ENCODE measurements at regions not wholly inside any gene's neighbourhood (a gene's known extent, or its start where the extent isn't known, plus 50 kb on each side); places are given as distances from the start of the nearest gene placed in this dataset.

DNA sequence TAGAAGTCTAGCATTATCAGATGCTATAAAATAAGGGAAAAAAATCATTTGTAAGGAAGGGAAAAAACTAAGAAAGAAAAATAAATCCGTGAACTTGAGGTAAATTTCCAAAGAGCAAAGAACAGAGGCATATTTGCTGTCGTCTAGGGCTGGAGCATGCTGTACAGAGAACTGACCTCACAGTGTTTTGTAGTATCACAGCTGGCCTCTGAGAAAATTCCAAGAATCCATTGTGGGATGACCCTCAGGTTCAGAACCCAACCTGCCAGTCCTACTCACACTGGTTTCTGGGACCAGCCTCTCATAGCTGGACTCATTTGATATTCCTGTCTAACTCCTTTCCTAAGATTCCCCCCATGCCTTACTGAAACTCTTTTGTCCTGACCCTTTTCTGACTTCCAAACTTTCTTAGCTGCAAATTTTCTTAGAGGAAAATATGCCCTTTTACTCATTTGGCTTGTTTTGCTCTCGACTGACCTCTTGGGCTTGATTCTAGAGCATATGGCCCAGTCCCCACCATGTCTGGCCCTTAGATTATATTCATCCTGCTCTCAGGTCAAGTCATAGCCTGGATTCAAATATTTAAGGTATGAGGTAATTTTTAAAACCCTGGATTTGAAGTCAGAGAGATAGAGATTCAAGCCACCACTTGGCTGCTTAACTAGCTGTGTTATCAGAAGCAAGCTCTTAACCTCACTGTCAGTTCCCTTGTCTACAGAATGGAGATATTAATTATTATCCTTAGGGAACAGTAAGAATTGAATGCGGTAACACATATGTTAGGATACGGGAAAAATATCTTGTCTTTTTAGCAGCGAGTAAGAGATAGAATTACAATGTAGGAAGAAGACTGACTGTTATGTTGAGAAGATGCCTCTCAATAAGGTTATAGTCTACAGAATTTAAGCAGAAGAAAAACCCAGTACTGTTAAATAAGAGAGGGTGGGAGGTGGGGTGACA lies 89.7 kb upstream of the KCNA4 start:
- DNase-seq = no peak
- intact Hi-C loops (cut with DNase I; ENCODE audit: low total_unique reads) = no loop called here
- H3K27me3 ChIP-seq = no peaks in the 10 kb centered on the region
- H3K27ac ChIP-seq = no peak overlapping the region
- no peaks in the 10 kb centered on the region for H3K4me1 ChIP-seq
- H3K9me3 ChIP-seq = no peaks in the 10 kb centered on the region
- H3K4me3 ChIP-seq = no peak overlapping the region
- no peaks in the 10 kb centered on the region for H3K36me3 ChIP-seq
- TF ChIP-seq, protein P1, sequence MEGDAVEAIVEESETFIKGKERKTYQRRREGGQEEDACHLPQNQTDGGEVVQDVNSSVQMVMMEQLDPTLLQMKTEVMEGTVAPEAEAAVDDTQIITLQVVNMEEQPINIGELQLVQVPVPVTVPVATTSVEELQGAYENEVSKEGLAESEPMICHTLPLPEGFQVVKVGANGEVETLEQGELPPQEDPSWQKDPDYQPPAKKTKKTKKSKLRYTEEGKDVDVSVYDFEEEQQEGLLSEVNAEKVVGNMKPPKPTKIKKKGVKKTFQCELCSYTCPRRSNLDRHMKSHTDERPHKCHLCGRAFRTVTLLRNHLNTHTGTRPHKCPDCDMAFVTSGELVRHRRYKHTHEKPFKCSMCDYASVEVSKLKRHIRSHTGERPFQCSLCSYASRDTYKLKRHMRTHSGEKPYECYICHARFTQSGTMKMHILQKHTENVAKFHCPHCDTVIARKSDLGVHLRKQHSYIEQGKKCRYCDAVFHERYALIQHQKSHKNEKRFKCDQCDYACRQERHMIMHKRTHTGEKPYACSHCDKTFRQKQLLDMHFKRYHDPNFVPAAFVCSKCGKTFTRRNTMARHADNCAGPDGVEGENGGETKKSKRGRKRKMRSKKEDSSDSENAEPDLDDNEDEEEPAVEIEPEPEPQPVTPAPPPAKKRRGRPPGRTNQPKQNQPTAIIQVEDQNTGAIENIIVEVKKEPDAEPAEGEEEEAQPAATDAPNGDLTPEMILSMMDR (IDR thresholded peaks at IDR 0.05) = no peak

- Histone ChIP-seq H3K27ac (no peak overlapping the region), H3K36me3 (no peaks in the 10 kb centered on the region), H3K4me1 (no peaks in the 10 kb centered on the region), H3K27me3 (no peaks in the 10 kb centered on the region), H3K9me3 (no peaks in the 10 kb centered on the region), H3K4me3 (no peak overlapping the region)
- DNase-seq = no peak
- intact Hi-C loops (cut with DNase I; ENCODE audit: low total_unique reads) = no loop called here
- TF ChIP-seq, protein P1 (IDR thresholded peaks at IDR 0.05) = no peak
Measured at GRCh38 chr11:30107899-30108298, 91.1 kb upstream of the KCNA4 start.

- H3K27me3 ChIP-seq = no peaks in the 10 kb centered on the region
- TF ChIP-seq, protein P1 (IDR thresholded peaks at IDR 0.05) = no peak
- no peaks in the 10 kb centered on the region for H3K4me1 ChIP-seq
- no peaks in the 10 kb centered on the region for H3K9me3 ChIP-seq
- no peak overlapping the region for H3K27ac ChIP-seq
- no peak overlapping the region for H3K4me3 ChIP-seq
- no peak for DNase-seq
- intact Hi-C loops (cut with DNase I; ENCODE audit: low total_unique reads) = no loop called here
- no peaks in the 10 kb centered on the region for H3K36me3 ChIP-seq
Measured at GRCh38 chr11:30109774-30110173, 92.9 kb upstream of the KCNA4 start.

DNA sequence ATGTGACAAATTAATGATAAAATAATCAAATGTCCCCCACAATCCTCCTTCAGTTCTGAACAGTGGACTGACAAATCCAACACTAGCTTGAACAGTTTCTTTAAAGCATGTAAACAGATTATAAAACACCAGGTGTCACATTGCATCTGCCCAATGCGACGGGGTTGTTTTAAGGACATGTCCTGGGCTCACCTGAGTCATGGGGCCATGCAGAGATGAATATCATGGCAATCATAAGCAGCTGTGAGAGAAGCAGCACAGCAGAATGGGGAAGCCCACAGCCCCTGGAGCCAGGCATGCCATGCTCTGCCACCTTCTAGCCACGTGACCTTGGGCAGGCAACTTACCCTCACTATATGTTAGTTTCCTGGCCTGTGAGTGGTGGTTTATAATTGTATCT lies 93.9 kb upstream of the KCNA4 start:
- H3K36me3 ChIP-seq = no peaks in the 10 kb centered on the region
- TF ChIP-seq, protein P1 (IDR thresholded peaks at IDR 0.05) = no peak
- intact Hi-C loops (cut with DNase I; ENCODE audit: low total_unique reads) = no loop called here
- no peak overlapping the region for H3K4me3 ChIP-seq
- H3K27ac ChIP-seq = no peak overlapping the region
- no peaks in the 10 kb centered on the region for H3K9me3 ChIP-seq
- no peak for DNase-seq
- H3K4me1 ChIP-seq = no peaks in the 10 kb centered on the region
- no peaks in the 10 kb centered on the region for H3K27me3 ChIP-seq

GRCh38 chr11:30111786-30112185 lies 95.0 kb upstream of the KCNA4 start:
- DNase-seq = no peak
- Histone ChIP-seq H3K27me3 (no peaks in the 10 kb centered on the region), H3K9me3 (no peaks in the 10 kb centered on the region), H3K36me3 (no peaks in the 10 kb centered on the region), H3K4me1 (no peaks in the 10 kb centered on the region), H3K4me3 (no peak overlapping the region), H3K27ac (no peak overlapping the region)
- TF ChIP-seq, protein P1 (IDR thresholded peaks at IDR 0.05) = no peak
- intact Hi-C loops (cut with DNase I; ENCODE audit: low total_unique reads) = no loop called here

Data from tibial artery (tissue), 4 donors.